ENCODE measurements at regions not wholly inside any gene's neighbourhood (a gene's known extent, or its start where the extent isn't known, plus 50 kb on each side); places are given as distances from the start of the nearest gene placed in this dataset.
"Not testable (repeated sequence)": the region's sequence is repeated elsewhere in the genome, so short reads cannot be mapped to it uniquely, and the experiment has no call there.

- H3K9me3 ChIP-seq: no peaks in the 10 kb centered on the region
- DNase-seq (no peak), ATAC-seq (no peak)
- intact Hi-C loops (cut with DNase I): no loop called here
- H3K4me3 ChIP-seq: no peak overlapping the region
- no peak overlapping the region for H3K27ac ChIP-seq
- TF ChIP-seq CTCF (IDR thresholded peaks at IDR 0.05): no peak
- no peaks in the 10 kb centered on the region for H3K27me3 ChIP-seq
- no peaks in the 10 kb centered on the region for H3K36me3 ChIP-seq
- no peaks in the 10 kb centered on the region for H3K4me1 ChIP-seq
Measured at GRCh38 chr2:88942798-88943197, 251.3 kb downstream of the RPIA start.

- intact Hi-C loops (cut with DNase I): no loop called here
- TF ChIP-seq CTCF (IDR thresholded peaks at IDR 0.05): no peak
Measured at GRCh38 chr2:88949336-88949735, 257.9 kb downstream of the RPIA start.

GRCh38 chr2:88950010-88950409 lies 258.5 kb downstream of the RPIA start:
- intact Hi-C loops (cut with DNase I): no loop called here
- TF ChIP-seq CTCF (IDR thresholded peaks at IDR 0.05): peak; percentile 23
- Histone ChIP-seq H3K27ac (no peak overlapping the region), H3K9me3 (no peaks in the 10 kb centered on the region), H3K4me3 (no peak overlapping the region), H3K36me3 (no peaks in the 10 kb centered on the region), H3K27me3 (no peaks in the 10 kb centered on the region), H3K4me1 (no peaks in the 10 kb centered on the region)
- no peak for ATAC-seq
- no peak for DNase-seq

More at GRCh38 chr2:88949336-88949735, 257.9 kb downstream of the RPIA start:
- H3K4me3 ChIP-seq: no peak overlapping the region
- H3K27me3 ChIP-seq: no peaks in the 10 kb centered on the region
- H3K9me3 ChIP-seq: no peaks in the 10 kb centered on the region
- no peak for DNase-seq
- no peaks in the 10 kb centered on the region for H3K36me3 ChIP-seq
- ATAC-seq: no peak
- H3K4me1 ChIP-seq: no peaks in the 10 kb centered on the region
- no peak overlapping the region for H3K27ac ChIP-seq

- TF ChIP-seq CTCF (IDR thresholded peaks at IDR 0.05): no peak
- H3K36me3 ChIP-seq: no peaks in the 10 kb centered on the region
- no peaks in the 10 kb centered on the region for H3K4me1 ChIP-seq
- H3K27ac ChIP-seq: no peak overlapping the region
- DNase-seq (no peak), ATAC-seq (no peak)
- intact Hi-C loops (cut with DNase I): no loop called here
- H3K27me3 ChIP-seq: no peaks in the 10 kb centered on the region
- H3K9me3 ChIP-seq: no peaks in the 10 kb centered on the region
- H3K4me3 ChIP-seq: no peak overlapping the region
Measured at GRCh38 chr2:88955607-88956006, 264.1 kb downstream of the RPIA start.

- ATAC-seq: no peak
- no peaks in the 10 kb centered on the region for H3K9me3 ChIP-seq
- H3K36me3 ChIP-seq: no peaks in the 10 kb centered on the region
- H3K27me3 ChIP-seq: peaks cover 8% of the 10 kb centered on the region
- TF ChIP-seq CTCF (IDR thresholded peaks at IDR 0.05): peak; percentile 10
- no peak overlapping the region for H3K27ac ChIP-seq
- no peak overlapping the region for H3K4me3 ChIP-seq
- intact Hi-C loops (cut with DNase I): no loop called here
- DNase-seq: no peak
- H3K4me1 ChIP-seq: no peaks in the 10 kb centered on the region
Measured at GRCh38 chr2:88959480-88960204, 268.2 kb downstream of the RPIA start.

GRCh38 chr2:88961323-88961722 lies 269.9 kb downstream of the RPIA start:
- ATAC-seq; H3K4me3 ChIP-seq; H3K27ac ChIP-seq; H3K27me3 ChIP-seq; H3K36me3 ChIP-seq; H3K9me3 ChIP-seq; DNase-seq; intact Hi-C loops (cut with DNase I); H3K4me1 ChIP-seq: not testable (repeated sequence)

Measured in upper lobe of right lung (tissue), 1 donor.